Bronchial epithelial cell (primary cell): ENCODE measurements at regions not wholly inside any gene's neighbourhood (a gene's known extent, or its start where the extent isn't known, plus 50 kb on each side); places are given as distances from the start of the nearest gene placed in this dataset.
"Not testable (repeated sequence)": the region's sequence is repeated elsewhere in the genome, so short reads cannot be mapped to it uniquely, and the experiment has no call there.

Experiments used
- DNase-seq: peaks from one replicate; pipeline ENCODE4 v3.0.0-alpha.2; 2010; ENCODE audit warnings: low read depth
- FAIRE-seq: peaks from 2 replicates; lab custom pipeline; 2011; peaks lifted over from hg19 to GRCh38; lab: Jason Lieb, UNC
- H3K27me3 ChIP-seq: 2 replicates; pipeline ENCODE4 v1.5.1; 2011; ENCODE audit warnings: low read length; ENCODE audit not compliant: control insufficient read depth, insufficient read depth
- H3K36me3 ChIP-seq: 2 replicates; pipeline ENCODE4 v1.5.1; 2011; ENCODE audit warnings: low read length; ENCODE audit not compliant: control insufficient read depth, insufficient read depth
- H3K4me3 ChIP-seq: 2 replicates; pipeline ENCODE4 v1.5.1; 2011; ENCODE audit warnings: mild to moderate bottlenecking, low read depth, low read length, control low read depth
- CTCF ChIP-seq: IDR thresholded peaks from 2 replicates; pipeline ENCODE4 v1.5.1; 2011; ENCODE audit warnings: mild to moderate bottlenecking, moderate library complexity, low read length, control low read depth, inconsistent platforms; ENCODE audit not compliant: insufficient read depth, severe bottlenecking

GRCh38 chr15:47066392-47066791, 650.9 kb upstream of the SEMA6D start:
- no peaks in the 10 kb centered on the region for H3K27me3 ChIP-seq
- DNase-seq: no peak
- no peaks in the 10 kb centered on the region for H3K36me3 ChIP-seq
- H3K4me3 ChIP-seq: no peak overlapping the region
- TF ChIP-seq CTCF: no peak
- no peak for FAIRE-seq

- H3K36me3 ChIP-seq, H3K27me3 ChIP-seq, FAIRE-seq, H3K4me3 ChIP-seq: not testable (repeated sequence)
- DNase-seq: peak; percentile 85
These were observed 639.5 kb upstream of the SEMA6D start for GRCh38 chr15:47077846-47078245.

- TF ChIP-seq CTCF: no peak
- H3K36me3 ChIP-seq: no peaks in the 10 kb centered on the region
- no peaks in the 10 kb centered on the region for H3K27me3 ChIP-seq
- DNase-seq (peak; percentile 49), FAIRE-seq (no peak)
- H3K4me3 ChIP-seq: no peak overlapping the region
These were observed 621.5 kb upstream of the SEMA6D start for GRCh38 chr15:47095833-47096232.

GRCh38 chr15:47098526-47098925, 618.8 kb upstream of the SEMA6D start:
- FAIRE-seq, H3K36me3 ChIP-seq, H3K27me3 ChIP-seq, H3K4me3 ChIP-seq: not testable (repeated sequence)
- DNase-seq: peak; percentile 64

- not testable (repeated sequence) for DNase-seq, FAIRE-seq, H3K4me3 ChIP-seq, H3K27me3 ChIP-seq, H3K36me3 ChIP-seq
These were observed 617.5 kb upstream of the SEMA6D start for GRCh38 chr15:47099801-47100200.

GRCh38 chr15:47108800-47109199, 608.5 kb upstream of the SEMA6D start:
- not testable (repeated sequence) for H3K27me3 ChIP-seq, FAIRE-seq, H3K36me3 ChIP-seq, H3K4me3 ChIP-seq, DNase-seq

GRCh38 chr15:47116698-47117097, 600.6 kb upstream of the SEMA6D start:
- DNase-seq: no peak
- Histone ChIP-seq H3K4me3 (no peak overlapping the region), H3K36me3 (no peaks in the 10 kb centered on the region), H3K27me3 (no peaks in the 10 kb centered on the region)
- no peak for FAIRE-seq
- TF ChIP-seq CTCF: no peak

- H3K36me3 ChIP-seq: no peaks in the 10 kb centered on the region
- no peaks in the 10 kb centered on the region for H3K27me3 ChIP-seq
- FAIRE-seq: no peak
- no peak overlapping the region for H3K4me3 ChIP-seq
- no peak for TF ChIP-seq CTCF
- DNase-seq: no peak
These were observed 598.0 kb upstream of the SEMA6D start for GRCh38 chr15:47119349-47119748.
